ENCODE measurements at regions not wholly inside any gene's neighbourhood (a gene's known extent, or its start where the extent isn't known, plus 50 kb on each side); places are given as distances from the start of the nearest gene placed in this dataset.

DNA sequence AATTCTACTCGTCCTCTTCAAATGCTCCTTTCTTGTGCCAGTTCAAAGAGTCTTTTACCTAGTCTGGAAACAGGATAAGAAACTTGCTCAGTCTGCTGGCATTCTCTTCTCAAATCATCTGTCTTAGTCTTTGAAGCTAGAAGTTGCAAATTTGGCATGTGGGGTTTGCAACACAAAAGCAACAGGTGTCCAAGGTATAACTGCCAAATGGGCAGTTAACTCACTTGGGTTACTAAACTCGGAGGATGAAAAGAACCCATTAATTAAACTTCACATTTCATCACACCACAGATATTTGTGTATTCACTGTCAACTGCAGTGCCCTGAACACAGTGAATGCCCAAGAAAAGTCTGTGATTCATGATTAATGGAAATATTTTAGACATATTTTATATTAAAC, 108.0 kb upstream of the TARS1 start:
- no peaks in the 10 kb centered on the region for H3K9me3 ChIP-seq (ENCODE audit: control insufficient read depth in 4 of 4, low read length in 3 of 4)
- no peak overlapping the region for H3K27ac ChIP-seq (ENCODE audit: low read depth in 1 of 2, low read length in 2 of 2)
- no peaks in the 10 kb centered on the region for H3K27me3 ChIP-seq (ENCODE audit: control insufficient read depth in 4 of 4, insufficient read depth in 4 of 4, low read length in 3 of 4)
- H3K36me3 ChIP-seq (ENCODE audit: control insufficient read depth in 4 of 4, insufficient read depth in 3 of 4, low read depth in 1 of 4, low read length in 3 of 4): no peaks in the 10 kb centered on the region
- no peak for DNase-seq (ENCODE audit: low spot score)
- H3K4me3 ChIP-seq (ENCODE audit: low read depth in 1 of 3, low read length in 3 of 3): no peak overlapping the region
- 87% methylated on average over 2 of the region's 2 CpGs for WGBS
- H3K4me1 ChIP-seq (ENCODE audit: control insufficient read depth in 4 of 4, insufficient read depth in 4 of 4, low read length in 3 of 4): no peaks in the 10 kb centered on the region
- no peak for TF ChIP-seq FOXA1 (IDR thresholded peaks at IDR 0.05)
- no peak for TF ChIP-seq HNF4A (conservative IDR thresholded peaks at IDR 0.05)
- TF ChIP-seq NR2F2 (IDR thresholded peaks at IDR 0.05): no peak
- TF ChIP-seq EGR1 (IDR thresholded peaks at IDR 0.05; ENCODE audit: low read depth in 2 of 2): no peak
- no peak for TF ChIP-seq SP1 (IDR thresholded peaks at IDR 0.05)
- TF ChIP-seq FOXA2 (IDR thresholded peaks at IDR 0.05): no peak
- TF ChIP-seq, protein P1, sequence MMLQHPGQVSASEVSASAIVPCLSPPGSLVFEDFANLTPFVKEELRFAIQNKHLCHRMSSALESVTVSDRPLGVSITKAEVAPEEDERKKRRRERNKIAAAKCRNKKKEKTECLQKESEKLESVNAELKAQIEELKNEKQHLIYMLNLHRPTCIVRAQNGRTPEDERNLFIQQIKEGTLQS (IDR thresholded peaks at IDR 0.05): no peak
- no peak overlapping the region for H3K9ac ChIP-seq (ENCODE audit: low read depth in 1 of 2, low read length in 2 of 2)

DNA sequence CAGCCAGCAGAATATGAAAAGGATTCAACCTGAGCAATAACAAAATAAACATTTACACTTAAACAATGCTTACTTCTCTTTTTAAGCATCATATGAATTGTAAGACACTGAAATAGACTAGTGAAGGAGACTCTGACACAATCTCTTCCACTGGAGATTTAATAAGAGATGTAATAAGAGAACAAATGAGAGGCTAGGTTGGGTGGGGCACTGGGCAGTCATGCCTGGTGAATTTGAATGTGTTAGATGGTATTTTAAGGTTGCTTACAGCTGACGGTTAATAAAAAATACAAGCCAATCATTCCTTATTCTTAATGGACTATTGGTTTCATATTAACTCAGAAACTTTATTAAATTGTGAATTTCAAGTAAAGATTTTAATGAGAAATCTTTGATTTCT, 105.9 kb upstream of the TARS1 start:
- no peaks in the 10 kb centered on the region for H3K36me3 ChIP-seq (ENCODE audit: control insufficient read depth in 4 of 4, insufficient read depth in 3 of 4, low read depth in 1 of 4, low read length in 3 of 4)
- no peak for DNase-seq (ENCODE audit: low spot score)
- no peak overlapping the region for H3K27ac ChIP-seq (ENCODE audit: low read depth in 1 of 2, low read length in 2 of 2)
- TF ChIP-seq FOXA1 (IDR thresholded peaks at IDR 0.05) (no peak), JUND (IDR thresholded peaks at IDR 0.05) (no peak), EGR1 (IDR thresholded peaks at IDR 0.05; ENCODE audit: low read depth in 2 of 2) (no peak), NR2F2 (IDR thresholded peaks at IDR 0.05) (no peak), HNF4A (conservative IDR thresholded peaks at IDR 0.05) (no peak), GABPA (IDR thresholded peaks at IDR 0.05 in 1 of 2, conservative IDR thresholded peaks at IDR 0.05 in 1 of 2) (no peak), RXRA (IDR thresholded peaks at IDR 0.05) (no peak), YY1 (IDR thresholded peaks at IDR 0.05) (no peak)
- TF ChIP-seq, protein P2, sequence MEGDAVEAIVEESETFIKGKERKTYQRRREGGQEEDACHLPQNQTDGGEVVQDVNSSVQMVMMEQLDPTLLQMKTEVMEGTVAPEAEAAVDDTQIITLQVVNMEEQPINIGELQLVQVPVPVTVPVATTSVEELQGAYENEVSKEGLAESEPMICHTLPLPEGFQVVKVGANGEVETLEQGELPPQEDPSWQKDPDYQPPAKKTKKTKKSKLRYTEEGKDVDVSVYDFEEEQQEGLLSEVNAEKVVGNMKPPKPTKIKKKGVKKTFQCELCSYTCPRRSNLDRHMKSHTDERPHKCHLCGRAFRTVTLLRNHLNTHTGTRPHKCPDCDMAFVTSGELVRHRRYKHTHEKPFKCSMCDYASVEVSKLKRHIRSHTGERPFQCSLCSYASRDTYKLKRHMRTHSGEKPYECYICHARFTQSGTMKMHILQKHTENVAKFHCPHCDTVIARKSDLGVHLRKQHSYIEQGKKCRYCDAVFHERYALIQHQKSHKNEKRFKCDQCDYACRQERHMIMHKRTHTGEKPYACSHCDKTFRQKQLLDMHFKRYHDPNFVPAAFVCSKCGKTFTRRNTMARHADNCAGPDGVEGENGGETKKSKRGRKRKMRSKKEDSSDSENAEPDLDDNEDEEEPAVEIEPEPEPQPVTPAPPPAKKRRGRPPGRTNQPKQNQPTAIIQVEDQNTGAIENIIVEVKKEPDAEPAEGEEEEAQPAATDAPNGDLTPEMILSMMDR (IDR thresholded peaks at IDR 0.05; ENCODE audit: low read depth, low read length, missing input control): no peak
- TF ChIP-seq, protein P3, sequence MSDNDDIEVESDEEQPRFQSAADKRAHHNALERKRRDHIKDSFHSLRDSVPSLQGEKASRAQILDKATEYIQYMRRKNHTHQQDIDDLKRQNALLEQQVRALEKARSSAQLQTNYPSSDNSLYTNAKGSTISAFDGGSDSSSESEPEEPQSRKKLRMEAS (IDR thresholded peaks at IDR 0.05): no peak
- TF ChIP-seq, protein P4, sequence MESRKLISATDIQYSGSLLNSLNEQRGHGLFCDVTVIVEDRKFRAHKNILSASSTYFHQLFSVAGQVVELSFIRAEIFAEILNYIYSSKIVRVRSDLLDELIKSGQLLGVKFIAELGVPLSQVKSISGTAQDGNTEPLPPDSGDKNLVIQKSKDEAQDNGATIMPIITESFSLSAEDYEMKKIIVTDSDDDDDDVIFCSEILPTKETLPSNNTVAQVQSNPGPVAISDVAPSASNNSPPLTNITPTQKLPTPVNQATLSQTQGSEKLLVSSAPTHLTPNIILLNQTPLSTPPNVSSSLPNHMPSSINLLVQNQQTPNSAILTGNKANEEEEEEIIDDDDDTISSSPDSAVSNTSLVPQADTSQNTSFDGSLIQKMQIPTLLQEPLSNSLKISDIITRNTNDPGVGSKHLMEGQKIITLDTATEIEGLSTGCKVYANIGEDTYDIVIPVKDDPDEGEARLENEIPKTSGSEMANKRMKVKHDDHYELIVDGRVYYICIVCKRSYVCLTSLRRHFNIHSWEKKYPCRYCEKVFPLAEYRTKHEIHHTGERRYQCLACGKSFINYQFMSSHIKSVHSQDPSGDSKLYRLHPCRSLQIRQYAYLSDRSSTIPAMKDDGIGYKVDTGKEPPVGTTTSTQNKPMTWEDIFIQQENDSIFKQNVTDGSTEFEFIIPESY (IDR thresholded peaks at IDR 0.05): no peak
- no peak overlapping the region for H3K4me3 ChIP-seq (ENCODE audit: low read depth in 1 of 3, low read length in 3 of 3)
- H3K27me3 ChIP-seq (ENCODE audit: control insufficient read depth in 4 of 4, insufficient read depth in 4 of 4, low read length in 3 of 4): no peaks in the 10 kb centered on the region
- H3K9me3 ChIP-seq (ENCODE audit: control insufficient read depth in 4 of 4, low read length in 3 of 4): no peaks in the 10 kb centered on the region
- 91% methylated on average over 1 of the region's 1 CpG for WGBS
- H3K9ac ChIP-seq (ENCODE audit: low read depth in 1 of 2, low read length in 2 of 2): no peak overlapping the region
- no peaks in the 10 kb centered on the region for H3K4me1 ChIP-seq (ENCODE audit: control insufficient read depth in 4 of 4, insufficient read depth in 4 of 4, low read length in 3 of 4)
